ENCODE measurements at regions not wholly inside any gene's neighbourhood (a gene's known extent, or its start where the extent isn't known, plus 50 kb on each side); places are given as distances from the start of the nearest gene placed in this dataset.
"Not testable (repeated sequence)": the region's sequence is repeated elsewhere in the genome, so short reads cannot be mapped to it uniquely, and the experiment has no call there.

DNA sequence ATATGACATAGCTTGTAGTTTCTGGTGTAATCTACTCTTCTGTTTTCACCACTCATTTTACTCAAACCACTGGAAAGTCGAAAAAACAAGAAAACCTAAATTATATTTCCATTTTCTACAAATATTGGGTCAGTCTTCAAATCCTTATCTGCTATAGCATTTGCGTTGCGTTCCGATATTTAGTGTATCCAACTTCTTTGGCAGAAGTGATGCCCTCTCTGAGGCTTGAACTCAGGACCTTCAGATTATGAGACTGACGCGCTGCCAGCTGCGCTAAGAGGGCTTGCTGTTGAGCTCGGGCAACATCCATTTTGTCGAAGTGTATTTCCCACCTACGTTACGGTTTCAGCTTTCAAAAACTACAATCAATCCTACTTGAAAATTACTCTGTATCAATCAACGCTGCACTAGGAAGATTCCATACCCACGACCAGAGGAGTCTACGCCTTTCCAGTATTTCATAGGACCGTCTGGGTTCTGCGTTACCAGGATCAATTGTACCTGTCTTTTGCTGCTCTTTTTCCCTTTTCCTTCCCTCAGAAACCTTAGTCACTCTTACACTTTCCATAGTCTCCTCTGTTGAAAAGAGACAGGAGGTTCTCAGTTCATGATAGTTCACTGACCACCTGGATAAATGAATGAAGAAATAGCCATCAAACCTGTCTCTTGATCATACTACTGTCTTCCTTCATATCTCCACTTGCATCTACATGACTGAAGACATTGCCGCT is 140.5 kb upstream of the ZNF322 start:
- not testable (repeated sequence) for DNase-seq

DNA sequence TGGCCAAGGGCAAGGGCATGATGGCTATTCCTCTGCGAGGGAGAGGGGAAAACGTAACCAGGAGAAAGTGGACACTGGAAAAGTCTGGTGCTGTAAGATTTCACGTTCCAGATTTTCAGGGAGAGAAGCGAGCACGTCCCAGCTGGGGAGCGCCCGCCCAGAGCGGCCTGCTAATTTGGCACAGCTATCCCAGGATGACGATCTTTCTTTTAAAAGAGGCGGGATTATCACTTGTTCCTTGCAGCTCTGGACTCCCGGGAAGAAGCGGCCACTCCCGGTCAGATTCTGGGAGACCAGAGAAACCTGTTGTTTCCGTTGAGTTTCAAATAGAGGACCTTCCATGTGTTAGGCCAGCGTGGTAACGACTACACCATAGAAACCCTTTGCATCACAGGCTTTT is 144.2 kb upstream of the ZNF322 start:
- DNase-seq: not testable (repeated sequence)

DNA sequence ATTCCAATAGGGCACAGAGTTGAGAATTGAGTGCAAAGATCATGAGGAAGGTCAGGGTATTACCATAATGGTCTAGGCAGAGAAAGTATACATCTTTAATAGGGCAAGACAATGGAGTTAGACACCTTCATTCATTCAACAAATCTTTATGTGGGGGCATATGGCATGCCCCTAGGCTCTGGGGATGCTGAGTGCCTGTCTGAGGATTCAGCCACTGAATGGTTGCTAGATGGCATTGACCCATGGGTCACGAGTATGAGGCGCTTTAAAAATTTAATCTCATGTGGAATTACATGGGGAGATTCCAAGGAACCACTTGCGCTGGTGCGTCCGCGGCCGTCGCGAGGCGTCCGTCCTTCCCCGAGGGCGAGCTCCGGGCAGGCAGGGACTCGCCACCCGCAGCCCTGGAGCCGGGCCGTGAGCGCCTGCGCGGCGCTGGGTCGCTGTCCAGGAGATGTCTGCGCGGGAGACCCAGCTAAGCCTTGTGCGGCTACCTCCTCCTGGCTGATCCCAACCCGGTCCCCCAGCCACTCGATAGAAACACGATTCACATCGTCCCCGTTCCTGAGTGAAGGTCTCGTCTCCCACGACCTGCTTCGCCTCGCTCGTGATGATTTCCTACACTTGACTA is 152.1 kb upstream of the ZNF322 start:
- not testable (repeated sequence) for DNase-seq

DNA sequence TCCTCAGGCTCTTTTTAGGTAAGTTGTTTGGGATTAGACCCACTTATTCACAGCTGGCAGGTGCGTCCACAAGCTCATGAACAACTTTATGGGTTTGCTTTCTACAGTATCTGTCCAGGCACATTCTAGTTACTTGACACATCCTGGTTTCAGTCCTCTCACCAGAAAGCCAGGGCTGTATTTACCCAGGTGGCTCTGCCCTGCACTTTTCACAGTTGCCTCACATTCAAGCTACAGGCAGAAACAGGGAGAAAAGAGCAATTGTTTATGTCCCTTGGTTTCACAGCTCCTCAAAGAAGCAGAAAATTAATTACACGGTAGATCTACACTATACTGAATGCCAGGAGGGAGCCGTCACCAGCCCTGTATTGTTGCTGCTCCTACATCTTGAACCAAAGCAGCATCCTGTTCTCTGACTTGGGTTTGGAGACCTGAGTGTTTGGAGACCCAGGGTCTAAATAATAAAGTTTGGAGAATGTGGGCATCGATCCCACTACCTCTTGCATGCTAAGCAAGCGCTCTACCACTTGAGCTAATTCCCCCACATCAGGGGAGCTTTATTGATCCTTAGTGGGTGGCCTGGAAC is 159.2 kb upstream of the ZNF322 start:
- not testable (repeated sequence) for DNase-seq

DNA sequence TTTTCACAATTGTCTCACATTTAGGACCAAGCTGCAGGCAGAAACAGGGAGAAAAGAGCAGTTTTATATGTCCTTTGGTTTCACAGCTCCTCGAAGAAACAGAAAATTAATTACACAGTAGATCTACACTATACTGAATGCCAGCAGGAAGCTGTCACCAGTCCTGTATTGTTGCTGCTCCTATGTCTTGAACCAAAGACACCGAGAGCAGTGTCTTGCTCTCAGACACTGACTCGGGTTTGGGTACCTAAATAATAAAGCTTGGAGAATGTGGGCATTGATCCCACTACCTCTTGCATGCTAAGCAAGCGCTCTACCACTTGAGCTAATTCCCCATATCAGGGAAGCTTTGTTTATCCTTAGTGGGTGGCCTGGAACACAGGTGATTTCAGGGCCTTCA is 168.4 kb upstream of the ZNF322 start:
- not testable (repeated sequence) for DNase-seq

DNA sequence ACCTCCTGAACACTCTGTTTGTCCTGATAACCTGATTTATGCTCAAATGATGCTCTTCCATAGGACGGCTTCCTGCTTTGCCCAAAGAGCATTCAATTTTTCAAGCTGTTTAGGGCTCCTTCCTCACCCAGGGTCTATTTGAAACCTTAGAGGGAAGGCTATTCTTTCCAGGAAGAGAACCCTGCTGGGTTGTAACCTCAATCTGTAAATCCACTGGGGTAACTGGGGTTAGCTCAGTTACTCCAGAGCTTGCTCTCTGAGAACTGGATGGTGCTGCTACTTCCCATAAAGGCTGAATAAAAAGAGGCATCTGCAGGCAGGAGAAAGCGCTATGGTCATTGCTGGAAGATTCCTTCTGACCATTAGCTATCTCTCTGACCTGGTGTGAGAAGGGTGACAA is 169.9 kb upstream of the ZNF322 start:
- not testable (repeated sequence) for DNase-seq

DNA sequence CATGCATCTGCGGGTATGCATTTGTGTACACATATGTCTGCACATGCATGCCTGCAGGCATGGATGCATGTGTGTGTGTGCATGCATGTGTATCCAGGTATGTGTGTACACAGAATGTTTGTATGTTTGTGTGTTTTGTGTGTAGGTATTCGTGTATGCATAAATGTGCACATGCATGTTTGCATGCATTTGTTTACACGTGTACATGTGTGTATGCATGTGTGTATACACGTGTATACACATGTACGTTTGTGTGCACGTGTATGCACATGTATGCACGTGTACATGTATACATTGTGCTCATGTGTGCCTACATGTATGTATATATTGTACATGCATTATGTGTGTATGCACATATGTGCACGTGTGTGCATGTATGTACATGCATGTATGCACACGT is 171.4 kb upstream of the ZNF322 start:
- not testable (repeated sequence) for DNase-seq

DNA sequence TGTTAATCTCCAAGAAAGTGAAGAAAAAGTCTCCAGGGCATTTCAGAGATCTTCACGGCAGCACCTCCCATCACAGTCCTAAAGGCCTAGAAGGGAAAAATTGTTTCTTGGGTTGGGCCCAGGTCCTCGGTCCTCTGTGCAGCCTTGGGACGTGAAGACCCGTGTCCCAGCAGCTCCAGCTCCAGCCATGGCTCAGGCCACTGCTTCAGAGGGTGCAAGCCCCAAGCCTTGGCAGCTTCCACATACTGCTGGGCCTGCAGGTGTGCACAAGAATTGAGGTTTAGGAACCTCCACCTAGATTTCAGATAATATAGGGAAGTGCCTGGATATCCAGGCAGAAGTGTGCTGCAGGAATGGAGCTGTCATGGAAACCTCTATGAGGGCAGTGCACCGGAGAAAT is 176.2 kb upstream of the ZNF322 start:
- DNase-seq: not testable (repeated sequence)

DNA sequence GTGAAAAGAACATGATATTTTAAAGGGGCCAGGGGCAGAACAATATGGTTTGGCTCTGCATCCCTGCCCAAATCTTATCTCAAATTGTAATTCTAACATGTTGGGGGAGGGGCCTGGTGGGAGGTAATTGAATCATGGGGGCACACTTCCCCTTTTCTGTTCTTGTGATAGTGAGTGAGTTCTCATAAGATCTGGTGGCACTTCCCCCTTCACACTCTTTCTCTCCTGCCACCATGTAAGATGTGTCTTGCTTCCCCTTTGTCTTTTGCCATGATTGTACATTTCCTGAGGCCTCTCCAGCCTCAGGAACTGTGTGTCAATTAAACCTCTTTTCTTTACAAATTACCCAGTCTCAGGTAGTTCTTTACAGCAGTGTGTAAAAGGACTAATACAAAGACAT is 177.1 kb upstream of the ZNF322 start:
- DNase-seq: not testable (repeated sequence)

DNA sequence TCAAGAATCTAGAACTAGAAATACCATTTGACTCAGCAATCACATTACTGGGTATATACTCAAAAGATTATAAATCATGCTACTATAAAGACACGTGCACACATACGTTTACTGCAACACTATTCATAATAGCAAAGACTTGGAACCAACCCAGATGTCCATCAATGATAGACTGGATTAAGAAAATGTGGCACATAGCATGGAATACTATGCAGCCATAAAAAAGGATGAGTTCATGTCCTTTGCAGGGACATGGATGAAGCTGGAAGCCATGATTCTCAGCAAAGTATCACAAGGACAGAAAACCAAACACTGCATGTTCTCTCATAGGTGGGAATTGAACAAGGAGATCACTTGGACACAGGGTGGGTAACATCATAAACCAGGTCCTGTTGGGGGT is 185.3 kb upstream of the ZNF322 start:
- not testable (repeated sequence) for DNase-seq

DNA sequence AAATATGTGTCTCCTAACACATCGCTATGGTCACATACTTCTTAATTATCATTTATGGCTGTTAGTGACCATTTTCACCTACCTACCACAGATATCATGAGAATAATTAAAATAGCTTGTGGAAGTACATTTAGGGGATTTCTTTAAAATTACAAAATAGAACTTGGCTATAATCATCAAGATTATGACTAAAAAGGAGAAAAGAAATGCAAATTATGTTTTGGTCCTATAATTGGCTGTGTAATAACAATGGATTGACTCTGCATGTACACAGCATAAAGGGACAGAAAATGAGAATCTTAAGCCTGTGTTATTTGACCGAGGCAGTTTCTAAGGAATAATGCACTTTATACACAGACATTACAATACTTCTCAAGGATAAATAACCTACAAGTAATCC is 197.7 kb upstream of the ZNF322 start:
- not testable (repeated sequence) for DNase-seq

DNA sequence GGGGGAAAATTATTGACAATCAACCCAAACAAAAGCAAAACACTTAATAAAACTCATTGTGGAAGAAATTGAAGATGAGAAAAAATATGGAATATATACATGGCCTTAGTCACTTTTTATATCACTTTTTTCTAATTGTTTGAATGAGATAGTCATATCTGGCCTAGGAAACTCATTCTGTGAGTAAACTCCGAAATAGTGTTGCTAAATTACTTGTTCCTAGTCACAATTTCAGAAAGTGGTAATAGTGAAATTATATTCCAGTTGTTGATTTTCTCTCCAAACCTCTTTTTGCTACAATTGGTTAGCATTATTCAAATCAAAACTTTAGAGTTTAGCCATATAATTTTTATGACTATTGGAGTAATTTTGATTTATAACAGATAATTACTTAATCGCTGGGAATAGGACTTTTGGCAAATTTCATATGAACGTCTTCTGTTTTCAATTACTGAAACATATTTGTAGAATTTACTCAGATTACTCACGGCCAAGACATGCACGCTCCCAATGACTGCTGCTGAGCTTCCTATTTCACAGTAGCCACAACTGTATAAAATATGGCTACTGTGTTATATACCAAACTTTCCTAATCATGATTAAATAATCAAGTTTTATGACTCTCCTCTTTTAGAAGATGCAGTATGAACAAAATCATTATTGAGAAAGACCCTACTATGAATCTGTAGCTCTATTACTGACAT is 199.7 kb upstream of the ZNF322 start:
- DNase-seq: not testable (repeated sequence)

DNA sequence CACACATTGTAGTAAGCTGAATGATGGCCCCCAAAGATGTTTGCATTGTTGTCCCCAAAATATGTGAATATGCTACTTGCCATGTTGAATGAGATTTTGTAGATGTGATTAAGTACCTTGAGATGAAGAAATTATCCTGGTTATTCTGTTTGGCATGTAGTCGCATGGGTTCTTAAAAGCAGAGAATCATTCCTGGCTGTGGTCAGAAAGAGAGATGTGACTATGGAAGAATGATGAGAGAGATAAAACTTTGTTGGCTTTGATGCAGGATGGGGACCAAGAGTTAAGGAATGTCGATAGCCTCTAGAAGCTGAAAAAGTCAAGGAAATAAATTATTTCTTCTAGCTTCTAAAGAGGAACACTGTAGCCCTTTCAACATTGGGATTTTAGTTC is 200.2 kb upstream of the ZNF322 start:
- DNase-seq: not testable (repeated sequence)

DNA sequence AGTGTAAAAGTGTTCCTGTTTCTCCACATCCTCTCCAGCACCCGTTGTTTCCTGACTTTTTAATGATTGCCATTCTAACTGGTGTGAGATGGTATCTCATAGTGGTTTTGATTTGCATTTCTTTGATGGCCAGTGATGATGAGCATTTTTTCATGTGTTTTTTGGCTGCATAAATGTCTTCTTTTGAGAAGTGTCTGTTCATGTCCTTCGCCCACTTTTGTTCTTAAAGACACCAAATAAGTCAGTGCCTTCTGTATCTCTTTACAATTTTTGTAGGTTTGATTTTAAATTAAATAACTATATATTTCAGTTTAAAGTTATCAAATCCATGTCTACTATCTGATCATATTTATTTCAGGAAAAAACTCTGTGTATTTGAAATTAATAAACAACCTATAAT is 202.4 kb upstream of the ZNF322 start:
- DNase-seq: not testable (repeated sequence)

DNA sequence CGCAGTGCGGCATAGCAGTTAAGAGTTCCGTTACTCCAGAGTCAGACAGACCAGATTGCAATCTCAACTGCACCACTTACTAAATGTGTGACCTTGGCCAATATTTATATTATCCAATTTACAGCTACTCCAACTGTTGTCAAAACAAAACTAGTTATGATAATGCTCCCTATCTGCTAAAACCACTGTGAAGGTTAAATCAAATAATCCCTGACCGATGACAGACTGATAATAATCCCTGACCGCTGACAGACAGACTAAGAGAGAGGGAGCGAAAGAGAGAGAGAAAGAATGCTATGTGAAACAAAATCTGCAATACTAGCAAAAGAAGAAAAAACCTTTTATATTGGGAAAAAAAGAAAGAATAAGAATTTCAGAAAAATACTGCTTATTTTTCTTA is 204.1 kb upstream of the ZNF322 start:
- not testable (repeated sequence) for DNase-seq

DNA sequence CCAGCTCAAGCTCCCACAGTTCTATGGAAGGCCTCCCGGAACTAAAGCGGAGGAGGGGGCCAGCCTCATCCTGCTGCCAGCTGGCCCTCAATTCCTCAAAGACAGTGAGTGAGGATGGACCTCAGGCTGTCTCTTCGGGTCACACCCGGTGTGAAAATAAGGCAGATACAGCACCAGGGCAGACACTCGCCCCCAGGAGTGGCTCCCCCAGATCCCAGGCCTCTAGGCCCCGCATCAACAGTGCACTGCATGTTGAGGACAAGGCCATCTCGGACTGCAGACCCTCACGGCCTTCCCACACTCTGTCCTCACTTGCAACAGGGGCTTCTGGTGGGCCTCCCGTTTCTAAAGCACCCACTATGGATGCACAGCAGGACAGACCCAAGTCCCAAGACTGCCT is 239.2 kb upstream of the ZNF322 start:
- DNase-seq: not testable (repeated sequence)

DNA sequence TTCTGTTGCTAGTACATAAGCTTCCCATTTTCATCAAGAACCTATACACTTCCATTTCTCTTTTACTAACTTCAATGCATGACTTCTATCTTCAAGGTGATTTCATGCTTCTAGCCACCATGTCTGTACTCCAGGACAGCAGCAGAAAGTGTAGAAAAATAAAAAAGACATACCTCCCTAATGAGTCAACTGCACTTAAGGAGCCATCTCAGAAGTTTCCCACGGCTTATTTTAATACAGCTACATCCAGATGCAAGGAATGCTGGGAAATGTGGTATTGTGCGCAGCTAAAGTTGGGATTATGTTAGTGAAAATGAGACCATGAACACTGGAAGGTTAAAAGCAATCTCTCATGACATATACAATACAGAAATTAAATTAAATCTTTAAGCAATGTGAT is 264.7 kb upstream of the ZNF322 start:
- DNase-seq: not testable (repeated sequence)

DNA sequence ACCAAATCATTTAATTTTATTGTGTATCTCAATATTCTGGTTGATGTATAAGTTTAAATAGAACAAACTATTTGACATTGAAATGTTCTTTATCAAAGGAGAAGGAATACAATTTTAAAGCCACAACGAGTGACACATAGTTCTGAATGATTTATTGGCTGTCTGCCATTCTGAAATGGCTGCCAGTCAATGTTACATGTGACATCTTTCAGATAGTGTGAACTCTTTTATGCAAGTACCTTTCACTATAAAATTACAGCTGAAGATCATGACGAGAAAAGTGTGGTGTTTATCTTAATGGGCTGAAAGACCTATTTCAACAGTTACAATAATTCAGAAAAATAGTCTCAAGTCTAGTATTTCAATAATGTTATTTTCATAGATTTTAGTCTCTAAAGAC is 268.6 kb upstream of the ZNF322 start:
- DNase-seq: not testable (repeated sequence)

DNA sequence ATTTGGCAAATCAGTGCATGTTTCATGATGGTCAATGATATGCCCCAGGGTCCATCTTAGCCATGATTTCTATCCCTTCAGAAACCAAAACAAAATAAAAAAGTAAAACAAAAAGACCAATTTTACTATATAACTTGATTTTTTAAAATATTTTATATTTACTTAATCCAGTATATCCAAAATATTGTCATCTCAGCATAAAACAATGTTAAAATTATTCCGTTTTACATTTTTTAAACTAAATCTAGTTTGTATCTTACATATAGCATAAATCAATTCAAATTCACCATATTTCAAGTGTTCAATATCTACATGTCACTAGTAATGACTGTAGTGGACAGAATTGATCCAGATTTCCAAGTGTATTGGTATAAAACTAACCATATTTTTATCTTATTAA is 277.7 kb upstream of the ZNF322 start:
- DNase-seq: not testable (repeated sequence)

DNA sequence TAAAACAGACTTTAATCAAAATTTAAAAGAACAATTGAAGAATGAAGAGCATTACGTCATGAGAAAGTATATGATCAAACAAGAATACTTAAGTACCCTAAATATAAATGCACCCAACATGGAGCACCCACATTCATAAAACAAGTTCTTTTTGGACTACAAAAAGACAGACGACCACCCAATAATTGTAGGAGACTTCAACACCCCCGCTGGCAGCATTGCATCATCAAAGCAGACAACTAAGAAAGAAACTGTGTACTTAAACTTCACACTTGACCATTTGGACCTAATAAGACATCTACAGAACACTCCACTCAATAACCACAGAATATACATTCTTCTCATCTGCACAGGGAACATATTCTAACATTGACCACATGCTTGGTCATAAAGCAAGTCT is 291.7 kb upstream of the ZNF322 start:
- DNase-seq: not testable (repeated sequence)

DNA sequence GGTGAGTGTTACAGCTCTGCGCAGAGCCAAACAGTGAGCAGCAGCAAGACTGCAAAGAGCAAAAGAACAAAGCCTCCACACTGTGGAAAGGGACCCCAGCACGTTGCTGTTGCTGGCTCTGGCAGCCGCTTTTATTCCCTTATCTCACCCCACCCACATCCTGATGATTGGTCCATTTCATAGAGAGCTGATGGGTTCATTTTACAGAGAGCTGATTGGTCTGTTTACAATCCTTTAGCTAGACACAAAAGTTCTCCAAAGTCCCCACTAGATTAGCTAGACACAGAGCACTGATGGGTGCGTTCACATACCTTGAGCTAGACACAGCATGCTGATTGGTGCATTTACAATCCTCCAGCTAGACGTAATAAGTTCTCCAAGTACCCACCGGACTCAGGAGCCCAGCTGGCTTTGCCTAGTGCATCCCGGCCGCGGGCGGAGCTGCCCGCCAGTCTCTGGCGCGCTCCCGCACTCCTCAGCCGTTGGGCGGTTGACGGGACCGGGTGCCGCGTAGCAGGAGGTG is 291.4 kb upstream of the PRSS16 start:
- DNase-seq: peak; percentile 17

DNA sequence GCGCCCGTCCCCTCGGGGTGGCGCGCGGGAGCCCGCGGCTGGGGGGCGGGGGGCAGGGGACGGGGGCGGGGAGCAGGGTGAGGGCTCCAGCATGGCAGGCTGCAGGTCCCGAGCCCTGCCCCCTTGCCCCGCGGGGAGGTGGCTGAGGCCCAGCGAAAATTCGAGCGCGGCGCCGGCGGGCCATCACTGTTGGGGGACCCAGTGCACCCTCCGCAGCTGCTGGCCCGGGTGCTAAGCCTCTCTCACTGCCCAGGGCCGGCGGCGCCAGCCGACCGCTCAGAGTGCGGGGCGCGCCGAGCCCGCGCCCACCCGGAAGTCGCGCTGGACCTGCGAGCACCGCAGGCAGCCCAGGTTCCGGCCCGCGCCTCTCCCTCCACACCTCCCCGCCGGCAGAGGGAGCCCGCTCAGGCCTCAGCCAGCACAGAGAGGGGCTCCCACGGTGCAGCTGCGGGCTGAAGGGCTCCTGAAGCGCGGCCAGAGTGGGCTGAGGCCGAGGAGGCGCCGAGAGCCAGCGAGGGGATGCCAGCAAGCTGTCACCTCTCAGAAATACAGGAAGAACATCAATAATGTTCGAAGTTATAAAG is 290.8 kb upstream of the PRSS16 start:
- peak; percentile 84 for DNase-seq
